OCI-LY3 (cell line): ENCODE measurements at regions not wholly inside any gene's neighbourhood (a gene's known extent, or its start where the extent isn't known, plus 50 kb on each side); places are given as distances from the start of the nearest gene placed in this dataset.

Source experiments
- EZH2phosphoT487 ChIP-seq: fragments of 200-600 bp; shearing (Covaris generic); IDR thresholded peaks from 2 replicates; pipeline ENCODE4 v1.6.1; 2018; ENCODE audit warnings: antibody characterized with exemption, mixed run types, low read depth
- TF ChIP-seq, protein P1 (sequence below): fragments of 200-600, 300-600 bp; sonication (generic); IDR thresholded peaks from 2 replicates; pipeline ENCODE4 v1.5.1; 2014; ENCODE audit warnings: antibody characterized with exemption, low read length, low read depth

DNA sequence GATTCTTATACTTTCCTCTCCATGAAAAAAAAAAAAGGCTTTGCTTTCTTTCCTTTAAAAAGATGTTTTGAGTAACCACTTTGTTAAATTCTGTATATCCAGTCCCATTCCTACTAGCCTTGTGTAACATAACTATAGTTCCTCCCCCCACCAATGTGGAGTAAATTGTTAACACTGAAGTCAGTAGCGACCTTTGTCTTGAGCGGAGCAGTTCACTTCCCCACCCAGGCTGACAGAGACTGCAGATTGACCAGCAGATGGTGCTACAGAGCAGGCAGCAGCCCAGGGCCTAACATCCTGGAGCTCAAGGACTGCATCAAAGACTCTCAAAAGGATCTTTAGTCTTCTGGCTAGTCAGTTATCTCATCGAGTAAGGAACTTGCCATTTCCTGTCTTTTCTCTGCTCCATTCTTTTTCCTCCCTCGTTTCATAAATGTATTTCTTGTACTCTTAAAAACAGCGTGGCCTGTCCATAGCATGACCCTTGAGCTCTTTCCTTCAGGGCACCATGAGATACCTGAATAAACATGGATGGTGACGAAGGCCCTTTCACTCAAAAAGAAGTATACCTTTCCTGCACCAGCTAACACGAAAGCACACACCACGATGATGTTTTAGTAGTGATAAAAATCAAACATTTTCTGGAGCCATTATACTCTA, 503.5 kb upstream of the PKN2 start:
- TF ChIP-seq, protein P1, sequence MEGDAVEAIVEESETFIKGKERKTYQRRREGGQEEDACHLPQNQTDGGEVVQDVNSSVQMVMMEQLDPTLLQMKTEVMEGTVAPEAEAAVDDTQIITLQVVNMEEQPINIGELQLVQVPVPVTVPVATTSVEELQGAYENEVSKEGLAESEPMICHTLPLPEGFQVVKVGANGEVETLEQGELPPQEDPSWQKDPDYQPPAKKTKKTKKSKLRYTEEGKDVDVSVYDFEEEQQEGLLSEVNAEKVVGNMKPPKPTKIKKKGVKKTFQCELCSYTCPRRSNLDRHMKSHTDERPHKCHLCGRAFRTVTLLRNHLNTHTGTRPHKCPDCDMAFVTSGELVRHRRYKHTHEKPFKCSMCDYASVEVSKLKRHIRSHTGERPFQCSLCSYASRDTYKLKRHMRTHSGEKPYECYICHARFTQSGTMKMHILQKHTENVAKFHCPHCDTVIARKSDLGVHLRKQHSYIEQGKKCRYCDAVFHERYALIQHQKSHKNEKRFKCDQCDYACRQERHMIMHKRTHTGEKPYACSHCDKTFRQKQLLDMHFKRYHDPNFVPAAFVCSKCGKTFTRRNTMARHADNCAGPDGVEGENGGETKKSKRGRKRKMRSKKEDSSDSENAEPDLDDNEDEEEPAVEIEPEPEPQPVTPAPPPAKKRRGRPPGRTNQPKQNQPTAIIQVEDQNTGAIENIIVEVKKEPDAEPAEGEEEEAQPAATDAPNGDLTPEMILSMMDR: peak; percentile 86
- no peak for TF ChIP-seq EZH2phosphoT487
